Activated naive CD4-positive, alpha-beta T cell treated with anti-CD3 and anti-CD28 coated beads for 36 hours (primary cell): ENCODE measurements at regions not wholly inside any gene's neighbourhood (a gene's known extent, or its start where the extent isn't known, plus 50 kb on each side); places are given as distances from the start of the nearest gene placed in this dataset.
"Not testable (repeated sequence)": the region's sequence is repeated elsewhere in the genome, so short reads cannot be mapped to it uniquely, and the experiment has no call there.

Experiments used
- CTCF ChIA-PET: fragments of 350-600 bp; sonication (Branson Sonifier 250); formaldehyde crosslinking; loops from one replicate; lab custom pipeline; 2021; ENCODE audit warnings: antibody characterized with exemption; lab: Charles Lee
- DNase-seq: peaks from one replicate; pipeline ENCODE4 v3.0.0-alpha.2; 2020
- H3K27ac Mint-ChIP-seq: one replicate; pipeline ENCODE4 v1.8.0; 2021; ENCODE audit warnings: mild to moderate bottlenecking, mixed read lengths
- H3K27me3 Mint-ChIP-seq: one replicate; pipeline ENCODE4 v1.8.0; 2021; ENCODE audit warnings: low read depth, mixed read lengths
- H3K36me3 Mint-ChIP-seq: one replicate; pipeline ENCODE4 v1.8.0; 2021; ENCODE audit warnings: low read depth, mixed read lengths
- H3K4me1 Mint-ChIP-seq: one replicate; pipeline ENCODE4 v1.8.0; 2021; ENCODE audit warnings: low read depth, mixed read lengths
- H3K4me3 Mint-ChIP-seq: one replicate; pipeline ENCODE4 v1.8.0; 2021; ENCODE audit warnings: mild to moderate bottlenecking, moderate library complexity, mixed read lengths
- H3K9me3 Mint-ChIP-seq: one replicate; pipeline ENCODE4 v1.8.0; 2021; ENCODE audit warnings: mixed read lengths
- intact Hi-C: fragments of 100-400 bp; cut with micrococcal nuclease; formaldehyde crosslinking; loops from one replicate; pipeline ENCODE4 v1.15.1; 2023

DNA sequence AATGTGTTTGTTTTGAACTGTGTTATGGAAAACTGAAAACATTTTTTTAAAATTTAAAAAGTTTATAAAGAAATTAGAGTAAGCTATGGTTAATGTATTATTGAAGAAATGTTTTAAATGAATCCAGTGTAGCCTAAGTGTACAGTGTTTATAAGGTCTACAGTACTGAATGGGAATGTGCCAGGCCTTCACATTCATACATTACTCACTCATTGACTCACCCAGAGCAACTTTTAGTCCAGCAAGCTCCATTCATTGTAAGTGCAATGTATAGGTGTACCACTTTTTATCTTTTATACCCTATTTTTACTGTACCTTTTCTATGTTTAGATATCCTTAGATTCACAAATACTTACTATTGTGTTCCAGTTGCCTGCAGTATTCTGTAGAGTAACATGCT, 215.1 kb upstream of the THUMPD2 start:
- DNase-seq, result no peak
- H3K4me1 Mint-ChIP-seq, result peaks cover 8% of the 10 kb centered on the region
- H3K9me3 Mint-ChIP-seq, result no peaks in the 10 kb centered on the region
- H3K27ac Mint-ChIP-seq, result no peak overlapping the region
- H3K4me3 Mint-ChIP-seq, result no peak overlapping the region
- H3K27me3 Mint-ChIP-seq, result no peaks in the 10 kb centered on the region
- CTCF ChIA-PET, result interaction anchor here (0.7 kb wide), 3 partner anchors 26 to 2000 kb away, joined by 3 to 5 read pairs (median 3); no protein-coding TSS in a partner anchor
- H3K36me3 Mint-ChIP-seq, result no peaks in the 10 kb centered on the region
- intact Hi-C loops, result no loop called here

DNA sequence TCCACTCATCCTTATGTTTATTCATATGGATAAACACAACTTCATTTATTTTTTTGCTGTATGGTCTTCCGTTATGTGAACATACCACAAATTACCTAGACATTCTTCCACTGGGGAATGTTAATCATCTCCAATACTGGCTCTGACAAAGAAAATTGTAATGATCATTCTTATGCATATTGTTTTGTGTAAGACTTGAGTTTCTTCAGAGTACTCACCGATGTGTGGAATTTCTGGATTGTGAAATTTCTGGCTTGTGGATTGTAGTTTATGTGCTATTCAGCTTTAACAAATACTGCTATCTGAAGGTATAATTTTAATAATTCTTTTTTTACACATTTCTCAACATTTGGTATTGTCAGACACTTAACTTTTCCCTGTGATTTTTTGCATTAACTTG, 212.2 kb upstream of the THUMPD2 start:
- Mint-ChIP-seq H3K27me3 (no peaks in the 10 kb centered on the region), H3K9me3 (peaks cover 2% of the 10 kb centered on the region), H3K27ac (no peak overlapping the region), H3K36me3 (no peaks in the 10 kb centered on the region), H3K4me1 (peaks cover 5% of the 10 kb centered on the region), H3K4me3 (no peak overlapping the region)
- no peak for DNase-seq
- CTCF ChIA-PET, result no interaction called here
- intact Hi-C loops, result no loop called here

DNA sequence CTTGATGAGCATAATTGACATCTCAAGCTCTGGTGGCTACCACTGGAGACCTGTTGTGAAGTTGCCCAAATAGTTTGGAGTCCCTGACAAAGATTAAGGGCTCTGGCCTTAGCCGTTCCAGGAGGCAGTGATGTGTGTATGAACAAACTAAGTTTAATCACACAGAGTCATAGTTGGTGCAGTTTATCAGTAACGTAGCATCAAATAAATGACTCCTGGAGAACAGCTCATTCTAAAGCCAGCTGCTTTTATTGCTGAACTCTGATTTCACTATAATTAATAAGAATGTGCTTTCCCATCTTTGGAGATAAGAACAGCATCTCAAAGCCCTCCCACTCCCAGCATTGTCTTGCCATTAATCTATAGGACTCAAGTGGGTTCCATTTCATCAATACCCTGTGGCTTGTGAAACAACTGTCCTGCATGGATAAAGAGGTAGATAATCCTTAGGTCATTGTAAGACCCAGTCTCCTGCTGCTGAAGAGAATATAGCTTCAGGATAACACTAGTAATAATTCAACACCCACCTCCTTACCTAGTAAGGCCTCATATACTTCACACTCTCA, 211.4 kb upstream of the THUMPD2 start:
- Mint-ChIP-seq H3K27ac (no peak overlapping the region), H3K4me3 (no peak overlapping the region), H3K27me3 (no peaks in the 10 kb centered on the region), H3K4me1 (no peaks in the 10 kb centered on the region), H3K36me3 (no peaks in the 10 kb centered on the region), H3K9me3 (peaks cover 2% of the 10 kb centered on the region)
- intact Hi-C loops, result no loop called here
- CTCF ChIA-PET, result no interaction called here
- no peak for DNase-seq

DNA sequence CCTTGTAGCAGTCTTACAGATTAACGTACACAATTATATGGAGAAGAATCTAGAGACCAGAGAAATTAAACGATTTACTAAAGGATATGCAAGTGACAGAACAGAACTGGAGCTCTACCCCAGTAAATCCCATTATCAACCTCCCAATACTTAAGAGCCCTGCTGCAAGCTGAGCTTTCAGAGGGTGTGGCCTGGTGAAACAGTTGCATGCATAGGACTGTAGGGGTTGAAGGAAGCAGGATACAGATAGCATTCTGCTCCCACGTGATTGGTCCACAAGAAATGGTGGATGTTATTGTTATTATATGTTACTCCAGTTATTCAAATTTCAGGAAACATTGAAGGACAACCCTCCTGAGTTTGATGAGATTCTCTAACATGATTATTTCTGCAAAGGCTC, 210.8 kb upstream of the THUMPD2 start:
- Mint-ChIP-seq H3K27ac (no peak overlapping the region), H3K9me3 (peaks cover 2% of the 10 kb centered on the region), H3K4me1 (no peaks in the 10 kb centered on the region), H3K27me3 (no peaks in the 10 kb centered on the region), H3K36me3 (no peaks in the 10 kb centered on the region), H3K4me3 (no peak overlapping the region)
- intact Hi-C loops, result no loop called here
- CTCF ChIA-PET, result interaction anchor here (0.6 kb wide), 1 partner anchor 1656 kb away, joined by 5 read pairs; no protein-coding TSS in a partner anchor
- DNase-seq, result no peak

- intact Hi-C loops, result no loop called here
- Mint-ChIP-seq H3K27ac (no peak overlapping the region), H3K9me3 (no peaks in the 10 kb centered on the region), H3K27me3 (no peaks in the 10 kb centered on the region), H3K36me3 (no peaks in the 10 kb centered on the region), H3K4me1 (no peaks in the 10 kb centered on the region), H3K4me3 (no peak overlapping the region)
- DNase-seq, result no peak
- CTCF ChIA-PET, result interaction anchor here (1.0 kb wide), 1 partner anchor 68 kb away, joined by 4 read pairs; no protein-coding TSS in a partner anchor
Observed at GRCh38 chr2:39981883-39982311, 202.8 kb upstream of the THUMPD2 start.

GRCh38 chr2:39975476-39976020, 196.5 kb upstream of the THUMPD2 start:
- Mint-ChIP-seq H3K36me3 (no peaks in the 10 kb centered on the region), H3K27ac (no peak overlapping the region), H3K4me3 (no peak overlapping the region), H3K9me3 (no peaks in the 10 kb centered on the region), H3K4me1 (no peaks in the 10 kb centered on the region), H3K27me3 (peaks cover 4% of the 10 kb centered on the region)
- no peak for DNase-seq
- CTCF ChIA-PET, result interaction anchor here (1.3 kb wide), 1 partner anchor 23 kb away, joined by 4 read pairs; no protein-coding TSS in a partner anchor
- intact Hi-C loops, result no loop called here

DNA sequence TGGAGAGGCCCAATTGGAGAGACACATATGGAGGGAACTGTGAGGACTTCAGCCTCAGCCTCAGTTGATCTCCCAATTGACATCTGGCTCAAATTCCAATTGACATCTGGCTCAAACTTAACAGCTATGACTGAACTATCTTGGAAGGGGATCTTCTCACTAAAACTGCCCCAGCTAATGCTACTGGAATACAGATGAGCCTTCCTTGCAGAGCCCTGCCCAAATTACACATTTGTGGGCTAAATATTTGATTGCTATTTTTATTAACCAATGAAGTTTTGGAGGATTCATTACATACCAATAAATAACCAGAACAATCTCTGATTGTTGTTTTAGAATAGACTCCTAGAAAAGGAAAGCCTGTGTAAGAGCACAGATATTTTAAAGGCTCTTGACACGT, 189.0 kb upstream of the THUMPD2 start:
- no peak for DNase-seq
- Mint-ChIP-seq H3K27me3 (no peaks in the 10 kb centered on the region), H3K36me3 (peaks cover 2% of the 10 kb centered on the region), H3K9me3 (peaks cover 4% of the 10 kb centered on the region), H3K4me3 (no peak overlapping the region), H3K27ac (no peak overlapping the region), H3K4me1 (no peaks in the 10 kb centered on the region)
- intact Hi-C loops, result no loop called here
- CTCF ChIA-PET, result no interaction called here

GRCh38 chr2:39960681-39961080, 181.6 kb upstream of the THUMPD2 start:
- DNase-seq, H3K27ac Mint-ChIP-seq, H3K4me1 Mint-ChIP-seq, H3K9me3 Mint-ChIP-seq, H3K4me3 Mint-ChIP-seq, H3K27me3 Mint-ChIP-seq, CTCF ChIA-PET, intact Hi-C loops, H3K36me3 Mint-ChIP-seq: not testable (repeated sequence)

GRCh38 chr2:39954346-39954745, 175.3 kb upstream of the THUMPD2 start:
- Mint-ChIP-seq H3K9me3 (no peaks in the 10 kb centered on the region), H3K4me1 (peaks cover 19% of the 10 kb centered on the region), H3K27me3 (peaks cover 3% of the 10 kb centered on the region), H3K4me3 (no peak overlapping the region), H3K27ac (peak overlapping the region; percentile 86), H3K36me3 (no peaks in the 10 kb centered on the region)
- intact Hi-C loops, result loop anchor here (2.0 kb wide), 1 partner anchor 78 kb away; no protein-coding TSS in a partner anchor
- no peak for DNase-seq
- CTCF ChIA-PET, result no interaction called here

- intact Hi-C loops, result loop anchor here (2.0 to 10.0 kb wide), 3 partner anchors 14 to 822 kb away; no protein-coding TSS in a partner anchor
Observed at GRCh38 chr2:39949131-39949530, 170.1 kb upstream of the THUMPD2 start.

DNA sequence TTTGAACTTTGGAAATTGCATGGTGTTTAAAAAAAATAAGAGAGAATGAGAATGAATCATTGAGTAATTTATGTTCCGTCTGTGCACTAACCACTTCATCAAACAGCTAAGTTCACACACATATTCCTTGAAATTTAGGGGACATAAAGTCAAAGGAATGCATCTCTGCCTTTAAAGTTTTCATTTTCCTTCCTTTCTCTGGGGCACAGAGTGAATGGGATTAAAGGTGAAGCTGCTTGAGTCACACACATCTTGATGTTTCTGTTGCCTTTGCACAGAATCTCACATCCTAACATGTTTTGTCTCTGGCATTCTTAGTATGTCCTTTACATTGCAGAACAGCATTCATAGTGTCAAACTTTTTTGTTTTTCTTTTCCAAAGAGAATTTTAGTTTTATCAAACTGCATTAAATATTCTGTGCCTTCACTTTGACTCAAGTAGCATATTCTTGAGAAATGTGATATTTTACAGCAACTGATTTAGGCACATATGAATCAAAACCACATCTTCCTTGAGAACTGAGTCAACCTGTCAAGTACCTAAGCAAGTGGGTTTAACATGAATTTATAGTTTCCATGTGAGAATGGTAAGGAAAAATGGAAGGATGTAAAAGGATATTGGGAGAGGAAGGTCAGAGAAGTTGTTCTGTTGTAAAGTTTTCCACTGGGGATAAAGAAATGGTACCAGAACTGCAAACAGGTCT, 169.1 kb upstream of the THUMPD2 start:
- Mint-ChIP-seq H3K27me3 (no peaks in the 10 kb centered on the region), H3K4me3 (no peak overlapping the region), H3K4me1 (peaks cover 28% of the 10 kb centered on the region), H3K36me3 (no peaks in the 10 kb centered on the region), H3K27ac (peak overlapping the region; percentile 91), H3K9me3 (peaks cover under 1% of the 10 kb centered on the region)
- DNase-seq, result no peak
- CTCF ChIA-PET, result no interaction called here
- intact Hi-C loops, result loop anchor here (1.0 to 10.0 kb wide), 4 partner anchors 13 to 821 kb away; no protein-coding TSS in a partner anchor

More at GRCh38 chr2:39949131-39949530, 170.1 kb upstream of the THUMPD2 start:
- no peaks in the 10 kb centered on the region for H3K9me3 Mint-ChIP-seq
- no peaks in the 10 kb centered on the region for H3K36me3 Mint-ChIP-seq
- H3K4me3 Mint-ChIP-seq, result no peak overlapping the region
- peaks cover 34% of the 10 kb centered on the region for H3K4me1 Mint-ChIP-seq
- peak overlapping the region; percentile 91 for H3K27ac Mint-ChIP-seq
- H3K27me3 Mint-ChIP-seq, result no peaks in the 10 kb centered on the region
- no peak for DNase-seq
- CTCF ChIA-PET, result no interaction called here

GRCh38 chr2:39947294-39948015, 168.4 kb upstream of the THUMPD2 start:
- peaks cover 3% of the 10 kb centered on the region for H3K9me3 Mint-ChIP-seq
- DNase-seq, result no peak
- CTCF ChIA-PET, result interaction anchor here (1.1 kb wide), 1 partner anchor 9 kb away, joined by 3 read pairs; no protein-coding TSS in a partner anchor
- peaks cover 25% of the 10 kb centered on the region for H3K4me1 Mint-ChIP-seq
- H3K4me3 Mint-ChIP-seq, result no peak overlapping the region
- intact Hi-C loops, result loop anchor here (1.0 to 10.0 kb wide), 5 partner anchors 9 to 820 kb away; no protein-coding TSS in a partner anchor
- H3K27ac Mint-ChIP-seq, result peak overlapping the region; percentile 91
- H3K27me3 Mint-ChIP-seq, result no peaks in the 10 kb centered on the region
- no peaks in the 10 kb centered on the region for H3K36me3 Mint-ChIP-seq
